Gastroesophageal sphincter (tissue), 4 donors: ENCODE measurements at regions not wholly inside any gene's neighbourhood (a gene's known extent, or its start where the extent isn't known, plus 50 kb on each side); places are given as distances from the start of the nearest gene placed in this dataset.
A peak's percentile ranks its signal among the peaks of the same experiment; 100 is the strongest.

Experiments used
- ATAC-seq: fragments of 150-250 bp; one replicate; pipeline ENCODE4 v1.9.1; 2016; ENCODE audit warnings: mild to moderate bottlenecking, moderate library complexity
- H3K27ac ChIP-seq, 4 donors: fragments of 200-600 bp; sonication (generic) in 3 of 4; 1 replicate in 3 of 4; 2 replicates in 1 of 4; pipeline ENCODE4 v1.5.1; 2016 to 2019
- H3K27me3 ChIP-seq: fragments of 200-600 bp; sonication (generic); one replicate; pipeline ENCODE4 v1.5.1; 2019
- H3K36me3 ChIP-seq, 2 donors: fragments of 200-600 bp; sonication (generic); one replicate each; pipeline ENCODE4 v1.5.1; 2019; ENCODE audit warnings: control low read depth in 1 of 2
- H3K4me1 ChIP-seq, 3 donors: fragments of 200-600 bp; sonication (generic); 1 replicate in 2 of 3; 2 replicates in 1 of 3; pipeline ENCODE4 v1.5.1; 2016 to 2019; ENCODE audit warnings: control low read depth in 2 of 3
- H3K4me3 ChIP-seq, 2 donors: fragments of 200-600 bp; sonication (generic); one replicate each; pipeline ENCODE4 v1.5.1; 2019; ENCODE audit warnings: mild to moderate bottlenecking in 1 of 2, moderate library complexity in 1 of 2
- H3K9me3 ChIP-seq, 3 donors: fragments of 200-600 bp; sonication (generic); one replicate each; pipeline ENCODE4 v1.5.1; 2017 to 2019; ENCODE audit warnings: control low read depth in 2 of 3
- CTCF ChIP-seq, 4 experiments: fragments of 200-600 bp in 2 of 4; fragments of 450-650 bp in 2 of 4; sonication (generic) in 1 of 4; IDR thresholded peaks; one replicate each; pipeline ENCODE4 v1.5.1; 2017 to 2019; ENCODE audit warnings: antibody characterized with exemption in 4 of 4, mild to moderate bottlenecking in 2 of 4, moderate library complexity in 2 of 4
- EP300 ChIP-seq: sonication (generic); formaldehyde crosslinking; IDR thresholded peaks from one replicate; pipeline ENCODE4 v1.6.1; 2017; ENCODE audit warnings: antibody characterized with exemption, mild to moderate bottlenecking
- POLR2A ChIP-seq, 2 donors: fragments of 450-650 bp; IDR thresholded peaks; one replicate each; pipeline ENCODE4 v1.6.1; 2017; ENCODE audit warnings: antibody characterized with exemption in 2 of 2, mild to moderate bottlenecking in 2 of 2, moderate library complexity in 1 of 2
- POLR2AphosphoS5 ChIP-seq: sonication (generic); formaldehyde crosslinking; IDR thresholded peaks from one replicate; pipeline ENCODE4 v1.6.1; 2017; ENCODE audit warnings: antibody characterized with exemption
- WGBS, 2 donors: methylation state at CpG; one replicate each; pipeline ENCODE4 v1.1.5; 2018; ENCODE audit warnings: low coverage in 1 of 2; 5-methylcytosine and 5-hydroxymethylcytosine counted together

- whole genome bisulfite sequencing, 2 donors = 49 to 60% methylated on average over 5 to 6 of the region's 9 CpGs
These were observed 206.0 kb upstream of the WWC1 start for GRCh38 chr5:168085261-168086031.

GRCh38 chr5:168086104-168086610 lies 205.3 kb upstream of the WWC1 start:
- H3K27ac ChIP-seq = no peak overlapping the region
- 21 to 31% methylated on average over 8 of the region's 11 CpGs for WGBS, 2 donors
- ATAC-seq = no peak
- no peaks in the 10 kb centered on the region for H3K9me3 ChIP-seq
- no peaks in the 10 kb centered on the region for H3K27me3 ChIP-seq
- H3K4me1 ChIP-seq = peaks cover 0 to 15% (median 0%) of the 10 kb centered on the region in 3 donors
- H3K4me3 ChIP-seq = no peak overlapping the region
- TF ChIP-seq EP300 (no peak), CTCF (IDR thresholded peaks at IDR 0.05) (no peak), POLR2A (IDR thresholded peaks at IDR 0.05) (no peak), POLR2AphosphoS5 (peak; percentile 69)
- no peaks in the 10 kb centered on the region for H3K36me3 ChIP-seq

More at GRCh38 chr5:168085261-168086031, 206.0 kb upstream of the WWC1 start:
- Histone ChIP-seq H3K27ac (no peak overlapping the region), H3K27me3 (no peaks in the 10 kb centered on the region), H3K36me3 (no peaks in the 10 kb centered on the region), H3K4me1 (peaks cover 0 to 15% (median 0%) of the 10 kb centered on the region in 3 donors), H3K4me3 (no peak overlapping the region), H3K9me3 (no peaks in the 10 kb centered on the region)
- no peak for TF ChIP-seq POLR2A (IDR thresholded peaks at IDR 0.05)
- ATAC-seq = no peak

GRCh38 chr5:168086746-168087145 lies 204.7 kb upstream of the WWC1 start:
- Histone ChIP-seq H3K27me3 (no peaks in the 10 kb centered on the region), H3K36me3 (no peaks in the 10 kb centered on the region), H3K27ac (no peak overlapping the region), H3K4me3 (no peak overlapping the region), H3K4me1 (peaks cover 0 to 15% (median 0%) of the 10 kb centered on the region in 3 donors), H3K9me3 (no peaks in the 10 kb centered on the region)
- WGBS, 2 donors = 50% methylated on average over 1 of the region's 2 CpGs; no CpG with 5 or more reads in 1 of the 2 donors
- ATAC-seq = no peak
- TF ChIP-seq POLR2A (IDR thresholded peaks at IDR 0.05) = no peak
- TF ChIP-seq CTCF (IDR thresholded peaks at IDR 0.05) = no peak
- no peak for TF ChIP-seq EP300
- TF ChIP-seq POLR2AphosphoS5 = no peak

GRCh38 chr5:168088410-168089173 lies 202.9 kb upstream of the WWC1 start:
- Histone ChIP-seq H3K27me3 (no peaks in the 10 kb centered on the region), H3K4me3 (no peak overlapping the region), H3K27ac (no peak overlapping the region), H3K36me3 (no peaks in the 10 kb centered on the region), H3K9me3 (no peaks in the 10 kb centered on the region), H3K4me1 (peaks cover 0 to 15% (median 0%) of the 10 kb centered on the region in 3 donors)
- no peak for ATAC-seq
- no peak for TF ChIP-seq POLR2A (IDR thresholded peaks at IDR 0.05)
- no peak for TF ChIP-seq POLR2AphosphoS5
- TF ChIP-seq EP300 = no peak
- no peak for TF ChIP-seq CTCF (IDR thresholded peaks at IDR 0.05)
- 83 to 84% methylated on average over 12 to 13 of the region's 13 CpGs for WGBS, 2 donors

- Histone ChIP-seq H3K36me3 (no peaks in the 10 kb centered on the region), H3K9me3 (no peaks in the 10 kb centered on the region), H3K27me3 (no peaks in the 10 kb centered on the region), H3K27ac (no peak overlapping the region), H3K4me1 (peaks cover 0 to 15% (median 0%) of the 10 kb centered on the region in 3 donors), H3K4me3 (no peak overlapping the region)
- TF ChIP-seq POLR2A (IDR thresholded peaks at IDR 0.05) = no peak
- 86 to 100% methylated on average over 4 of the region's 4 CpGs for WGBS, 2 donors
- no peak for ATAC-seq
These were observed 202.1 kb upstream of the WWC1 start for GRCh38 chr5:168089201-168089887.
